Keratinocyte (primary cell): ENCODE measurements at regions not wholly inside any gene's neighbourhood (a gene's known extent, or its start where the extent isn't known, plus 50 kb on each side); places are given as distances from the start of the nearest gene placed in this dataset.

Source experiments
- CTCF ChIP-seq, 3 experiments: IDR thresholded peaks in 1 of 3; conservative IDR thresholded peaks in 1 of 3; optimal IDR thresholded peaks in 1 of 3; 2 replicates in 2 of 3; 3 replicates in 1 of 3; pipeline versions ENCODE3 to v1.5.1; 2011; ENCODE audit warnings: low read length in 3 of 3, mild to moderate bottlenecking in 3 of 3, moderate library complexity in 2 of 3, control low read depth in 1 of 3, inconsistent platforms in 1 of 3; ENCODE audit not compliant: insufficient read depth in 2 of 3; ENCODE audit errors: extremely low read depth in 1 of 3
- EZH2 ChIP-seq: IDR thresholded peaks from one replicate; pipeline ENCODE4 v1.6.1; 2012; ENCODE audit warnings: inconsistent platforms, mild to moderate bottlenecking, low read length, moderate library complexity

DNA sequence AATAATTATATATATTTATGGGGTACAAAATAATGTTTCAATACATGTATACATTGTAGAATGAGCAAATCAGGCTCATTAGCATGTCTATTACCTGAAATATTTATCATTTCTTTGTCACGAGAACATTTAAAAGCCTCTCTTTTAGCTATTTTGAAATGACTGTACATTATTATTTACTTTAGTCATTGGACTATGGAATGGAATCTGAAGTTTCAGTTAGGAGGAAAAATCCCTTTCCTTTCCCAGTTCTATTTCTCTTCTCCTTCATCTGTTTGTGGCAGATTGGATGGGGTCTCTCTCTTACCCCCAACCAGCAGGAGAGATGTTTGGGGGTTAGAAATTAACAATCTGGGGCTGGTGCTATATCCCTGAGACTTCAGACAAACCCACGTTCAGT, 292.5 kb upstream of the SFRP2 start:
- no peak for TF ChIP-seq CTCF (optimal IDR thresholded peaks at IDR 0.05 in 1 of 3, IDR thresholded peaks at IDR 0.05 in 1 of 3, conservative IDR thresholded peaks at IDR 0.05 in 1 of 3; ENCODE audit: extremely low read depth in 1 of 3, insufficient read depth in 2 of 3, low read length in 3 of 3)
- TF ChIP-seq EZH2, result no peak
